PC-3 (cell line): ENCODE measurements at regions not wholly inside any gene's neighbourhood (a gene's known extent, or its start where the extent isn't known, plus 50 kb on each side); places are given as distances from the start of the nearest gene placed in this dataset.
"Not testable (repeated sequence)": the region's sequence is repeated elsewhere in the genome, so short reads cannot be mapped to it uniquely, and the experiment has no call there.

ENCODE experiments used
- EZH2 ChIP-seq: fragments of 300-600 bp; sonication (generic); IDR thresholded peaks from one replicate; pipeline ENCODE4 v1.6.1; 2017; ENCODE audit warnings: antibody characterized with exemption, mild to moderate bottlenecking, low read length; ENCODE audit not compliant: unreplicated experiment
- EZH2phosphoT487 ChIP-seq: fragments of 300-600 bp; sonication (generic); IDR thresholded peaks from 2 replicates; pipeline ENCODE4 v1.6.1; 2018; ENCODE audit warnings: mild to moderate bottlenecking, antibody characterized with exemption, low read length, borderline replicate concordance
- TF ChIP-seq, protein P1 (sequence below): fragments of 300-600 bp; sonication (generic); conservative IDR thresholded peaks from 2 replicates; pipeline ENCODE4 v1.5.1; 2017; ENCODE audit warnings: antibody characterized with exemption, low read depth, mild to moderate bottlenecking, low read length

DNA sequence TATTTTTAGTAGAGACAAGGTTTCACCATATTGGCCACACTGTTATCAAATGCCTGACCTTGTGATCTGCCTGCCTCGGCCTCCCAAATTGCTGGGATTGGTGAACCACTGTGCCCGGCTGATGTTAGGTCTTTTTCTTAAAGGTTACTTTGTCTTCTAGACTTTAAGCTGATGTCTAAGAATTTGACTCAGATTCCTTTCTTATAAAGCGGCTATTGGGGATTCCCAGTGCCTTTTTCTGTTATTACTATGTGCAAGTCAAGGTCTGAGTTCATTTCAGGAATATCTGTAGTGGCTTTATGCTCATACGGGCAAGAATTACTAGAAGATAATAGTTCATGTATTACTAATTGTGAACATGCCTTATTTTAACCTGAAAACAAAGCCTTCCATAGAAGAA is 102.8 kb downstream of the LAT start:
- TF ChIP-seq, protein P1, sequence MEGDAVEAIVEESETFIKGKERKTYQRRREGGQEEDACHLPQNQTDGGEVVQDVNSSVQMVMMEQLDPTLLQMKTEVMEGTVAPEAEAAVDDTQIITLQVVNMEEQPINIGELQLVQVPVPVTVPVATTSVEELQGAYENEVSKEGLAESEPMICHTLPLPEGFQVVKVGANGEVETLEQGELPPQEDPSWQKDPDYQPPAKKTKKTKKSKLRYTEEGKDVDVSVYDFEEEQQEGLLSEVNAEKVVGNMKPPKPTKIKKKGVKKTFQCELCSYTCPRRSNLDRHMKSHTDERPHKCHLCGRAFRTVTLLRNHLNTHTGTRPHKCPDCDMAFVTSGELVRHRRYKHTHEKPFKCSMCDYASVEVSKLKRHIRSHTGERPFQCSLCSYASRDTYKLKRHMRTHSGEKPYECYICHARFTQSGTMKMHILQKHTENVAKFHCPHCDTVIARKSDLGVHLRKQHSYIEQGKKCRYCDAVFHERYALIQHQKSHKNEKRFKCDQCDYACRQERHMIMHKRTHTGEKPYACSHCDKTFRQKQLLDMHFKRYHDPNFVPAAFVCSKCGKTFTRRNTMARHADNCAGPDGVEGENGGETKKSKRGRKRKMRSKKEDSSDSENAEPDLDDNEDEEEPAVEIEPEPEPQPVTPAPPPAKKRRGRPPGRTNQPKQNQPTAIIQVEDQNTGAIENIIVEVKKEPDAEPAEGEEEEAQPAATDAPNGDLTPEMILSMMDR = not testable (repeated sequence)
- not testable (repeated sequence) for TF ChIP-seq EZH2phosphoT487, EZH2
